ENCODE measurements at regions not wholly inside any gene's neighbourhood (a gene's known extent, or its start where the extent isn't known, plus 50 kb on each side); places are given as distances from the start of the nearest gene placed in this dataset.
A peak's percentile ranks its signal among the peaks of the same experiment; 100 is the strongest.
"Not testable (repeated sequence)": the region's sequence is repeated elsewhere in the genome, so short reads cannot be mapped to it uniquely, and the experiment has no call there.

GRCh38 chr1:101185421-101185820, 51.4 kb upstream of the S1PR1 start:
- DNase-seq = no peak

- DNase-seq = no peak
Measured at GRCh38 chr1:101183388-101183699, 53.5 kb upstream of the S1PR1 start.

- DNase-seq = no peak
Measured at GRCh38 chr1:101182627-101183387, 54.0 kb upstream of the S1PR1 start.

GRCh38 chr1:101181930-101182329, 54.9 kb upstream of the S1PR1 start:
- no peak for DNase-seq

- DNase-seq = no peak
Measured at GRCh38 chr1:101178688-101179491, 57.9 kb upstream of the S1PR1 start.

GRCh38 chr1:101178341-101178687, 58.5 kb upstream of the S1PR1 start:
- DNase-seq = peak; percentile 12 to 14

GRCh38 chr1:101175886-101176285, 60.9 kb upstream of the S1PR1 start:
- no peak for DNase-seq

GRCh38 chr1:101175466-101175865, 61.4 kb upstream of the S1PR1 start:
- DNase-seq = no peak

GRCh38 chr1:101174722-101175121, 62.1 kb upstream of the S1PR1 start:
- no peak for DNase-seq

GRCh38 chr1:101174298-101174697, 62.5 kb upstream of the S1PR1 start:
- DNase-seq = not testable (repeated sequence)

- no peak for DNase-seq
Measured at GRCh38 chr1:101170506-101171050, 66.2 kb upstream of the S1PR1 start.

GRCh38 chr1:101167891-101168290, 68.9 kb upstream of the S1PR1 start:
- DNase-seq = no peak

GRCh38 chr1:101166583-101167120, 70.2 kb upstream of the S1PR1 start:
- no peak for DNase-seq

GRCh38 chr1:101165954-101166353, 70.9 kb upstream of the S1PR1 start:
- no peak for DNase-seq

GRCh38 chr1:101165532-101165931, 71.3 kb upstream of the S1PR1 start:
- no peak for DNase-seq

GRCh38 chr1:101164776-101165175, 72.0 kb upstream of the S1PR1 start:
- no peak for DNase-seq

- no peak for DNase-seq
Measured at GRCh38 chr1:101162736-101163735, 73.8 kb upstream of the S1PR1 start.

GRCh38 chr1:101162300-101162699, 74.5 kb upstream of the S1PR1 start:
- DNase-seq = no peak

- DNase-seq = no peak
Measured at GRCh38 chr1:101161619-101162018, 75.2 kb upstream of the S1PR1 start.

GRCh38 chr1:101158424-101158823, 78.4 kb upstream of the S1PR1 start:
- DNase-seq = no peak

- DNase-seq = no peak
Measured at GRCh38 chr1:101154547-101154946, 82.3 kb upstream of the S1PR1 start.

- no peak for DNase-seq
Measured at GRCh38 chr1:101153692-101154091, 83.1 kb upstream of the S1PR1 start.

GRCh38 chr1:101152633-101153032, 84.2 kb upstream of the S1PR1 start:
- DNase-seq = no peak

Data from activated CD4-positive, alpha-beta T cell treated with anti-CD3 and anti-CD28 coated beads, Interleukin-2, amount 50 U/mL, for 4 hours (primary cell).